IMR-90 (cell line): ENCODE measurements at regions not wholly inside any gene's neighbourhood (a gene's known extent, or its start where the extent isn't known, plus 50 kb on each side); places are given as distances from the start of the nearest gene placed in this dataset.

Source experiments
- ATAC-seq: fragments of 200-7000 bp; cut with Tn5 transposase; 2 replicates; pipeline ENCODE4 v1.9.1; 2020; ENCODE audit warnings: low read depth, mild to moderate bottlenecking, moderate library complexity
- BruUV-seq: library from RNA; stranded (reverse); fragments of 400-500 nt; replicated peaks from 2 replicates; lab custom pipeline; 2021; lab: Mats Ljungman, UMichigan
- CTCF ChIA-PET: fragments of 300-600 bp; formaldehyde crosslinking; extraction: SDS; loops from one replicate; lab custom pipeline; 2021; ENCODE audit warnings: antibody characterized with exemption; lab: Yijun Ruan, JAX
- POLR2A ChIA-PET: fragments of 300-600 bp; sonication (Branson Sonifier 250); formaldehyde crosslinking; loops from one replicate; lab custom pipeline; 2022; ENCODE audit warnings: antibody characterized with exemption; ENCODE audit not compliant: unreplicated experiment; lab: Charles Lee
- DNase-seq: peaks from one replicate; pipeline ENCODE4 v3.0.0; 2013
- H2AFZ ChIP-seq: replicated peaks from 2 replicates; pipeline ENCODE3; 2013; ENCODE audit warnings: low read length, mild to moderate bottlenecking; ENCODE audit not compliant: poor library complexity
- H2AK5ac ChIP-seq: 2 replicates; pipeline ENCODE4 v1.6.1; 2013; ENCODE audit warnings: low read depth, low read length, inconsistent platforms
- H2AK9ac ChIP-seq: replicated peaks from 2 replicates; pipeline ENCODE3; 2013; ENCODE audit warnings: mild to moderate bottlenecking, low read depth, low read length, moderate library complexity; ENCODE audit not compliant: poor library complexity
- H2BK120ac ChIP-seq: 2 replicates; pipeline ENCODE4 v1.6.1; 2013; ENCODE audit warnings: low read depth, low read length, inconsistent platforms
- H2BK15ac ChIP-seq: 3 replicates; pipeline ENCODE4 v1.6.1; 2013; ENCODE audit warnings: low read depth, low read length, inconsistent platforms
- H2BK20ac ChIP-seq: 2 replicates; pipeline ENCODE4 v1.6.1; 2013; ENCODE audit warnings: low read depth, mild to moderate bottlenecking, inconsistent platforms, low read length, moderate library complexity
- H2BK5ac ChIP-seq: 2 replicates; pipeline ENCODE4 v1.6.1; 2013; ENCODE audit warnings: mild to moderate bottlenecking, low read depth, low read length, inconsistent platforms; ENCODE audit not compliant: poor library complexity, severe bottlenecking
- H3K14ac ChIP-seq: replicated peaks from 2 replicates; pipeline ENCODE4 v1.6.1; 2013; ENCODE audit warnings: low read depth, low read length, inconsistent platforms
- H3K18ac ChIP-seq: 2 replicates; pipeline ENCODE4 v1.6.1; 2013; ENCODE audit warnings: low read depth, low read length, control low read depth
- H3K23ac ChIP-seq: 2 replicates; pipeline ENCODE4 v1.6.1; 2013; ENCODE audit warnings: low read depth, low read length, inconsistent platforms
- H3K27ac ChIP-seq: 2 replicates; pipeline ENCODE4 v1.5.1; 2013; ENCODE audit warnings: mild to moderate bottlenecking, control low read depth, low read length; ENCODE audit not compliant: insufficient read depth
- H3K27me3 ChIP-seq: 2 replicates; pipeline ENCODE4 v1.6.1; 2013; ENCODE audit warnings: low read length; ENCODE audit not compliant: control insufficient read depth, insufficient read depth
- H3K36me3 ChIP-seq: 2 replicates; pipeline ENCODE4 v1.6.1; 2013; ENCODE audit warnings: low read length, mixed read lengths; ENCODE audit not compliant: control insufficient read depth, insufficient read depth
- H3K4ac ChIP-seq: 2 replicates; pipeline ENCODE4 v1.6.1; 2013; ENCODE audit warnings: low read depth, low read length, inconsistent platforms
- H3K4me1 ChIP-seq: 2 replicates; pipeline ENCODE4 v1.6.1; 2013; ENCODE audit warnings: low read length, mixed read lengths; ENCODE audit not compliant: control insufficient read depth, insufficient read depth
- H3K4me2 ChIP-seq: 2 replicates; pipeline ENCODE4 v1.6.1; 2013; ENCODE audit warnings: low read depth, mild to moderate bottlenecking, control low read depth, low read length, moderate library complexity
- H3K4me3 ChIP-seq: 2 replicates; pipeline ENCODE4 v1.5.1; 2013; ENCODE audit warnings: low read depth, mild to moderate bottlenecking, control low read depth, low read length, moderate library complexity; ENCODE audit not compliant: insufficient read depth
- H3K56ac ChIP-seq: 2 replicates; pipeline ENCODE4 v1.6.1; 2013; ENCODE audit warnings: low read length, inconsistent platforms; ENCODE audit not compliant: insufficient read depth; ENCODE audit errors: extremely low read depth
- H3K79me1 ChIP-seq, 2 experiments: 2 replicates each; pipeline ENCODE4 v1.6.1; 2013; ENCODE audit warnings: low read length in 2 of 2, inconsistent platforms in 1 of 2, low read depth in 1 of 2
- H3K9ac ChIP-seq: 2 replicates; pipeline ENCODE4 v1.6.1; 2013; ENCODE audit warnings: low read depth, low read length, control low read depth
- H3K9me1 ChIP-seq: 2 replicates; pipeline ENCODE4 v1.6.1; 2013; ENCODE audit warnings: low read length, inconsistent platforms; ENCODE audit not compliant: insufficient read depth
- H3K9me3 ChIP-seq: 2 replicates; pipeline ENCODE4 v1.6.1; 2013; ENCODE audit warnings: low read length; ENCODE audit not compliant: control insufficient read depth, insufficient read depth
- H4K20me1 ChIP-seq: 2 replicates; pipeline ENCODE4 v1.6.1; 2013; ENCODE audit warnings: low read length, inconsistent platforms; ENCODE audit not compliant: insufficient read depth
- H4K5ac ChIP-seq: 2 replicates; pipeline ENCODE4 v1.6.1; 2013; ENCODE audit warnings: mild to moderate bottlenecking, low read depth, low read length, control low read depth
- H4K8ac ChIP-seq, 2 experiments: 2 replicates each; pipeline ENCODE4 v1.6.1; 2013; ENCODE audit warnings: low read depth in 2 of 2, low read length in 2 of 2, control low read depth in 1 of 2, inconsistent platforms in 1 of 2
- H4K91ac ChIP-seq: 2 replicates; pipeline ENCODE4 v1.6.1; 2013; ENCODE audit warnings: low read depth, low read length, inconsistent platforms; ENCODE audit not compliant: insufficient read depth
- CEBPB ChIP-seq: IDR thresholded peaks from 2 replicates; pipeline ENCODE4 v1.6.1; 2012; ENCODE audit warnings: low read depth, low read length, improper control_type of control experiment
- CHD1 ChIP-seq: IDR thresholded peaks from 2 replicates; pipeline ENCODE4 v1.6.1; 2012; ENCODE audit warnings: low read depth, low read length, improper control_type of control experiment
- FOS ChIP-seq: fragments of 150-350 bp; IDR thresholded peaks from 2 replicates; pipeline ENCODE4 v1.6.1; 2016; ENCODE audit warnings: low read depth, low read length
- MAFK ChIP-seq: IDR thresholded peaks from 2 replicates; pipeline ENCODE4 v1.6.1; 2012; ENCODE audit warnings: low read depth, low read length, improper control_type of control experiment
- MAZ ChIP-seq: IDR thresholded peaks from 2 replicates; pipeline ENCODE4 v1.6.1; 2012; ENCODE audit warnings: low read depth, mild to moderate bottlenecking, low read length, improper control_type of control experiment, moderate library complexity, borderline replicate concordance
- MXI1 ChIP-seq: IDR thresholded peaks from 2 replicates; pipeline ENCODE4 v1.6.1; 2012; ENCODE audit warnings: low read depth, mild to moderate bottlenecking, low read length, moderate library complexity, borderline replicate concordance
- NFE2L2 ChIP-seq: fragments of 150-350 bp; IDR thresholded peaks from 2 replicates; pipeline ENCODE4 v1.6.1; 2016; ENCODE audit warnings: low read depth, mild to moderate bottlenecking, low read length
- RAD21 ChIP-seq: IDR thresholded peaks from 2 replicates; pipeline ENCODE4 v1.6.1; 2012; ENCODE audit warnings: low read length, improper control_type of control experiment
- RCOR1 ChIP-seq: IDR thresholded peaks from 2 replicates; pipeline ENCODE4 v1.6.1; 2012; ENCODE audit warnings: mild to moderate bottlenecking, low read length, improper control_type of control experiment; ENCODE audit not compliant: insufficient replicate concordance
- WGBS, 2 experiments: methylation state at CpG; one replicate each; pipeline versions ENCODE4 v1.1.5 to v1.1.7; 2013; ENCODE audit warnings: missing lambda C conversion rate in 2 of 2; ENCODE audit not compliant: insufficient read length in 1 of 2; ENCODE audit errors: extremely low coverage in 2 of 2; 5-methylcytosine and 5-hydroxymethylcytosine counted together
- dilution Hi-C: fragments of 300-500 bp; cut with HindIII; formaldehyde crosslinking; loops from one replicate; pipeline ENCODE4 v1.14.3; 2018; ENCODE audit warnings: low sequenced_read_pairs; ENCODE audit not compliant: unreplicated experiment
- in situ Hi-C: fragments of 300-500 bp; cut with MboI; formaldehyde crosslinking; loops from 3 replicates; pipeline ENCODE4 v1.14.3; 2019; ENCODE audit warnings: low sequenced_read_pairs, inconsistent platforms, mixed read lengths
- intact Hi-C: fragments of 100-400 bp; cut with micrococcal nuclease; formaldehyde crosslinking; loops from 2 replicates; pipeline ENCODE4 v1.10.0; 2022
- TF ChIP-seq, protein P1 (sequence below): fragments of 150-350 bp; IDR thresholded peaks from 2 replicates; pipeline ENCODE4 v1.6.1; 2017; ENCODE audit warnings: mild to moderate bottlenecking, antibody characterized with exemption, low read length, low read depth
- TF ChIP-seq, protein P2 (sequence below): fragments of 150-350 bp; IDR thresholded peaks from 2 replicates; pipeline ENCODE4 v1.6.1; 2016; ENCODE audit warnings: low read depth, mild to moderate bottlenecking, low read length, moderate library complexity, borderline replicate concordance

DNA sequence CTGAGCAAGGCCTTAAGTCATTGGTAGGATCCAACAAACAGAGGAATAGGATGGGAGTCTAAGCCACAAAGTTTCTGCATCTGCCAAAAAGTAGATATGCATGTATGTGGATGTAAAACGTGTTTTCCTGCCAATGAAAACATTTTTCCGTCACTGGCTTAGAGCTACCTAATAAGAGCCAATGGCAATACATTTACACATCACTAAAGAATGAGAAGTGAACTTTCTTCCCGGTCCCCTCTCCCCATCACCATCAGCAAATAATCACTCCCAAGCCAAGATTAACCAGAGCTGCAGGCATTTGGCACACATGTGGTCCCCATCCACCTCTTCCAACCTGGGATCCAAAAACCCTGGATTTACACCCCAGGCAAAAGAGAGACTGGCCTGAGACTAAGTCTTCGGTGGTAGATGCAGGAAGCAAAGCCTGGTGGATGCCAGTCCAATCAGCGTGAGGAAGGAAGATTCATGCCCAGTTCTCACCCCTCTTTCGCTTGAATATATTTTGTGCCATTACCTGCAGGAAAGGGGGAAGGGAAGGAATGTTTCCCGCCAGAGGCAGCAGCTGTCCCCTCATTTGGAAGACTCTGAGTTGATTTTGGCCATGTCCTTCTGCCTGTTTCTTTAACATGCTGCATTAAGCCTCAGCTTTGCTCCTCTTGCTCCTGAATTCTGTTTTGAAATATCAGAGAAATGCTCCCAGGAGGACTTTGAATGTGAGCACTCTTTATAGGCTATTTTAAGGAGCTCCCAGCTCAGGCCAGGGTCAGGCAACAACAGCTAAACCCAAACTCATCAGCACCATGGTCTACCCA is 131.4 kb downstream of the CHIC2 start:
- POLR2A ChIA-PET = interaction anchor here (0.5 to 0.7 kb wide), 2 partner anchors 296 to 696 kb away, joined by 3 to 6 read pairs; partner anchors contain the start of gene PDGFRA
- peak overlapping the region; percentile 7; the same call in 1 of the 2 replicates for H3K18ac ChIP-seq
- peak overlapping the region; percentile 78 for H4K91ac ChIP-seq
- no peak overlapping the region for H3K4me2 ChIP-seq
- peak overlapping the region; percentile 45 for H2BK5ac ChIP-seq
- peak overlapping the region; percentile 67 for H2AFZ ChIP-seq
- peak; percentile 64 for ATAC-seq
- H3K23ac ChIP-seq = 0 out of 2 replicates have a peak overlapping the region, but pooled peaks have one; percentile 29
- no peak overlapping the region for H3K4me3 ChIP-seq
- CTCF ChIA-PET = interaction anchor here (0.6 kb wide), 1 partner anchor 79 kb away, joined by 3 read pairs; no protein-coding TSS in a partner anchor
- peak overlapping the region; percentile 57 for H2AK9ac ChIP-seq
- H3K4ac ChIP-seq = peak overlapping the region; percentile 89
- peak overlapping the region; percentile 55 for H4K5ac ChIP-seq
- no peaks in the 10 kb centered on the region for H3K27me3 ChIP-seq
- intact Hi-C loops = loop anchor here (5.0 kb wide), 1 partner anchor 129 kb away; the partner anchor contains the start of gene CHIC2
- H2BK15ac ChIP-seq = peak overlapping the region; percentile 83
- peak overlapping the region; percentile 86 for H2BK120ac ChIP-seq
- in situ Hi-C loops = no loop called here
- peak; percentile 99 for DNase-seq
- H3K14ac ChIP-seq = peak overlapping the region; percentile 69
- no peaks in the 10 kb centered on the region for H3K9me3 ChIP-seq
- dilution Hi-C loops = no loop called here
- peaks cover 18% of the 10 kb centered on the region for H3K9me1 ChIP-seq
- peak overlapping the region; percentile 86; the same call in 1 of the 2 replicates for H2AK5ac ChIP-seq
- peak overlapping the region; percentile 83 for H2BK20ac ChIP-seq
- peak overlapping the region; percentile 49; the same call in 1 of the 2 replicates for H3K27ac ChIP-seq
- H4K8ac ChIP-seq = peak overlapping the region in 1 of 2 experiments; percentile 53; a peak in 2 of 4 replicates
- H3K36me3 ChIP-seq = no peaks in the 10 kb centered on the region
- H3K4me1 ChIP-seq = peaks cover 19% of the 10 kb centered on the region
- H3K79me1 ChIP-seq = peaks cover 0 to 12% of the 10 kb centered on the region in 2 experiments; a peak in 2 of 4 replicates
- H3K9ac ChIP-seq = no peak overlapping the region
- no TSS peak for BruUV-seq
- WGBS, 2 experiments = 0% methylated on average over 1 of the region's 7 CpGs; no CpG with 5 or more reads in 1 of the 2 experiments
- TF ChIP-seq RAD21 (0 out of 2 replicates have a peak, but pooled peaks have one; percentile 1), MXI1 (no peak), FOS (no peak), MAFK (peak; percentile 10; the same call in 1 of the 2 replicates), MAZ (no peak), CHD1 (no peak), CEBPB (0 out of 2 replicates have a peak, but pooled peaks have one; percentile 15), RCOR1 (no peak), NFE2L2 (no peak)
- TF ChIP-seq, protein P1, sequence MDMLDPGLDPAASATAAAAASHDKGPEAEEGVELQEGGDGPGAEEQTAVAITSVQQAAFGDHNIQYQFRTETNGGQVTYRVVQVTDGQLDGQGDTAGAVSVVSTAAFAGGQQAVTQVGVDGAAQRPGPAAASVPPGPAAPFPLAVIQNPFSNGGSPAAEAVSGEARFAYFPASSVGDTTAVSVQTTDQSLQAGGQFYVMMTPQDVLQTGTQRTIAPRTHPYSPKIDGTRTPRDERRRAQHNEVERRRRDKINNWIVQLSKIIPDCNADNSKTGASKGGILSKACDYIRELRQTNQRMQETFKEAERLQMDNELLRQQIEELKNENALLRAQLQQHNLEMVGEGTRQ = no peak
- TF ChIP-seq, protein P2, sequence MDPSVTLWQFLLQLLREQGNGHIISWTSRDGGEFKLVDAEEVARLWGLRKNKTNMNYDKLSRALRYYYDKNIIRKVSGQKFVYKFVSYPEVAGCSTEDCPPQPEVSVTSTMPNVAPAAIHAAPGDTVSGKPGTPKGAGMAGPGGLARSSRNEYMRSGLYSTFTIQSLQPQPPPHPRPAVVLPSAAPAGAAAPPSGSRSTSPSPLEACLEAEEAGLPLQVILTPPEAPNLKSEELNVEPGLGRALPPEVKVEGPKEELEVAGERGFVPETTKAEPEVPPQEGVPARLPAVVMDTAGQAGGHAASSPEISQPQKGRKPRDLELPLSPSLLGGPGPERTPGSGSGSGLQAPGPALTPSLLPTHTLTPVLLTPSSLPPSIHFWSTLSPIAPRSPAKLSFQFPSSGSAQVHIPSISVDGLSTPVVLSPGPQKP = no peak
- H4K20me1 ChIP-seq = no peaks in the 10 kb centered on the region
- H3K56ac ChIP-seq = no peak overlapping the region
